COR-L47 (cell line): ENCODE measurements at regions not wholly inside any gene's neighbourhood (a gene's known extent, or its start where the extent isn't known, plus 50 kb on each side); places are given as distances from the start of the nearest gene placed in this dataset.

Experiments
- DNase-seq: peaks from one replicate; lab custom pipeline; 2025; lab: John Stamatoyannopoulos, UW

DNA sequence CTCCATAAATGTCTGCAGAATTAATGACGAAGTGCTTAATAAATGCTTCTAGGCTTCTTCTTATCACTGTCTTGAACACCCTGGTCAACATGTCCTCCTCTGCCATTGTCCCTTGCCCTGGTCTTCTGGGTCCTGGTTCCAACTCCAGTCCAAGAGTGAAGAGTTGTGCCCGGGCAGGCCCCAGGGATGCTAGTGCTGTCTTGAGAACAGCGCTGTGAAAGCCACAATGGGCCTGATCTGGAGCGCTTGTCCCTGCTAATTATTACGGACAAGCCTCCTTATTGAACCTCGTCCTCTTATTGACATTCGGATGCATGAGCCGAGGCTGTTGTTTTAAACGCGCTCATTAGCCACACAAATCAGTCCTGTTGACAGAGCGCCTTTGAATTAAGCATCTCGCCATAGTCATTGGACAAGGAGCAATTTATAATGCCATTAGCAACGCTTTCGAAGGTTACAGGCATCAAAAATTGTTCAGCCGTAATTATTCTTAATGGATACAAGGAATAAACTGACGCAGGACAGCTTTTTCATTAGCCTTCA lies 211.6 kb upstream of the POU3F1 start:
- no peak for DNase-seq

GRCh38 chr1:38257374-38257773 lies 210.8 kb upstream of the POU3F1 start:
- no peak for DNase-seq

DNA sequence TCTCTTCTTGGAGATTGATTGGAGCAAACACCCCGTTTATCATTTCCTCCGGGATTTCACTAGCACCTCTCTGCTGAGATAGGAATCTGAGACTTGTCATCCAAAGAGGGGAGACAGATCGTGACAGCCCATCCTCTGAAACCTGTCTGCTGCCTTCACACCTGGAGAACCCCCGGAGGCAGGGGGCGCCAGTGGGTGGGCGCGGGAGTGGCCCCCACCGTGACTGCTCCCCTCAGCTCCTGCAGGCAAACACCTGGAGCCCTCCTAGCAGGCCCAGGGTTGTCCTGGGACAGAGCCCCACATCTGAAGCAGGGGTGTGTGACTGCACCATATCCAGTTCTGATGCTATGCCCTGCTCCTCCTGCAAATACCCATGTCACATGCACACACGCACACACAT lies 209.5 kb upstream of the POU3F1 start:
- DNase-seq: no peak

- no peak for DNase-seq
Observed at GRCh38 chr1:38253314-38253713, 206.7 kb upstream of the POU3F1 start.

GRCh38 chr1:38250356-38250755 lies 203.8 kb upstream of the POU3F1 start:
- no peak for DNase-seq

DNA sequence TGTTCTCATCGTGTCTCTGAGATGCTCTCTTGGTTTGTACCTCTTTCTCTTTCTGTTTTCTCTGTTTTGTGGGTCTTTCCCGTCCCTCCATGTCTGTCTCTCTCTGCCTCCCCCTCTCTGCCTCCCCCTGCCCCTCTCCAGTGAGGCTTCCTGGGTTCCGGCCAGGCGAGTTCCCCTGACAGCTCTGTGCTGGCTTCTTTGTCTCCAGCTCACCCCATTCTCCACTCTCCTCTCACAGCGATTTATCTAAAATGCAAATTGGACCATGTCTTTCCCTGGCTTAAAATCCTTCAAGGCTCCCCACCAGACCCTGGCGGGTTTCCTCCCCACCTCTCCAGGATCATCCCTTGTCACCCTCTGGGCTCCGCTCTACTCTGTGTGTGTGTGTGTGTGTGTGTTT lies 202.4 kb upstream of the POU3F1 start:
- no peak for DNase-seq

GRCh38 chr1:38246955-38247952 lies 200.7 kb upstream of the POU3F1 start:
- DNase-seq: no peak

DNA sequence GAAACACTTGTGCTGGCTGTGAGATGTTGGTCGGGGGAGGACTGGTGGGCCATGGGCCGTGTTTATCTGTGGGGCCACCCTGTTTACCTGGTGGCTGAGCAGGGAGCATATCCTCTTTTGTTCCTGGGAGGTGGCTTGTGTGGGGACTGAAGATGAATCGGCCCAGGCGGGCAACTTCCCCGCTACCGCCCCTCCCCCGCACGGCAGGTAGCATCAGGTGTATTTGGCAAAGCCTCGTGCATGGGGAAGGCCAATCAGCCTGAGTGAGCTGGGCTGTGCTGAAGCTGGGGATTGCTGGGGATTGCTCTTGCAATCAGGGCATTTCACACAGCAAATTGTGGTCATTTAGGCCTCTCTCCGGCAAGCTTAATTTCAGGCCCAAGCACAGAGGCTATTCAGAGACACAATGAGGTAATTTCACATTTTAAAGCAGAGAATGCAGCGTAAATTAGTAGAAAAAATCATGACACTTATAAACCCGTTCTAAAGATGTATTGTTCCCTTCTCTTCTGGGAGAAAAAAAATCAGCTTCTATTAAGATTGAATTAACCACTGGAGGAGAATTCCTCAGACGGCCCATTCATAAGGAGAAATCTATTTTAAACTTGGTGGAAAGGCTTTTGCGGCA lies 197.7 kb upstream of the POU3F1 start:
- DNase-seq: no peak

DNA sequence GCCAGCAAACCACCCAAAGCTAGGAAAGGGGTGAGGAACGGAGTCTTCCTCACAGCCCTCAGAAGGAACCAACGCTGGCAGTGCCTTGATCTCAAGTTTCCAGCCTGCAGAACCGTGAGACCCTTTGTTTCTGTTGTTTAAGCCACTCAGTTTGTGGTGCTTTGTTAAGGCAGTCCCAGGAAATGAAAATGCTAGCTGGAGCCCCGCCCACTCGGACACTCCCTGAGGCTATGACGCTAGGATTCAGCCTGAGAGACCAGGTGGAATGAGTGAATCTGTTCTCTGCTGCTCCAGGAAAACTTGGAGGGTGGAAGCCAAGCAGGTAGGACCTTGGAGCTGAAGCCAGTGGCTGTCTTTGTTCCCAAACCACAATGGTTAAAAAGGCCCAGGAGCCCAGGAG lies 196.5 kb upstream of the POU3F1 start:
- DNase-seq: no peak

DNA sequence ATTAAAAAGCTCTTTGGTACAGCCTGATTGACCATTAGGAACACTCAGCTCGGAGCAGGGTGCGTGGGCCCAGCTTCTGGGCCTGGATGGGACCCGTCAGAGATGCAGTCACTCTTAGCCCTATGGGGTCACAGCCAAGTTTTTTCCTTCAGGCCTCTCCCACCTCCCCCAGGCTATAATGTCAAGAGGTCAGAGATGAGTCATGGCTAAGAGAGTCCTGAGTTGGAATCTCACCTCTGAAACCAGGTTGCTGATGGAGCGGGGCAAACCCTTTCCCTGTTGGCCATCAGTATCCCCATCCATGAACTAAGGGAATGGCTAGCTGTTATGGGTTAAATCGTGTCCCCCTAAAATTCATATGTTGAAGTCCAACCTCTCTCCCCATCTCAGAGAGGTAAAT lies 195.9 kb upstream of the POU3F1 start:
- DNase-seq: no peak

DNA sequence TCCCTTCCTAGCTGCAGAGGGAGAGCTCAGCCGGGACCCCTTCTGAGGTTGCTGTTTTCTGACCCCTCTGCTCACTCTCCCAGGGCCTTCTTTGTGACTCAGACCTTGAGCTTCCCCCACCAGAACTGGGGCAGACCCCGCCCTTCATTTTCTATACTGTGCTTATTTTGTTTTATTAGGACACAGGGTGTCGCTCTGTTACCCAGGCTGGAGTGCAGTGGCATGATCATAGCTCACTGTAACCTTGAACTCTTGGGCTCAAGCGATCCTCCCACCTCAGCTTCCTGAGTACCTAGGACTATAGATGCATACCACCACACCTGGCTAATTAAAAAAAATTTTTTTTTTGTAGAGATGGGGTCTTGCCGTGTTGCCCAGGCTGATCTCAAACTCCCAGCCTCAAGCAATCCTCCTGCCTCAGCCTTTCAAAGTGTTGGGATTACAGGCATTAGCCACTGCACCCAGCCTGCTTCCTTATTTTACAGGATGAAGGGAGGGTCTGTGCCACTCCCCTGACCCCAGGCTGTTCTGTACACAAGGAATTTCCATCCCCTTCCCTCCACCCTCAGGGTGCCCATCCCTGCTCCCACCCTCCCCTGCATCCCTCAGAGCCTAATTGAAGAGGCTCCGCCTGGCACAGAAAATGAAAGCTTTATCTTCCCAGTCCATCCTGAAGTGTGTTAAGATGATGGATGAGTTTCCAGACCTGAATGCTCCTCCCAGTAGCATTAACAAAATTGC lies 195.2 kb upstream of the POU3F1 start:
- DNase-seq: no peak

DNA sequence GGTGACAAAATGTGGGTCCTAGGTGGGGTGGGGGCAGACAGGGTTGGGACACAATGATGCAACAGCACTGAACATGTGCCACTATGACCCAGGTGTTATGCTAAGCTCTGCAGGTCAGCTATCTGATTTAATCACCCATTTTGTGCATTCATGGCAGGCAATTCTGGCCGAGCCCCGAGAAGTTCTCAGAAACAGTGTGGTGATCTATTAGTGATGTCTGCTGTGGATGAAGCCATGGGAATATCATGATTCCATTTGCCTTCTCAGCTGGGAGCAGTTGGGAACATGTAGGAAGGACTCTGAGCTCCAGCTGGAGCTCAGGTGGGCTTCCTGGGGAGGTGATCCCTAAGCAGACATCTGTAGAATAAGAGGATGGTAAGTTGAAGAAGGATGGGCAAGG lies 194.0 kb upstream of the POU3F1 start:
- no peak for DNase-seq

GRCh38 chr1:38239258-38239835 lies 192.8 kb upstream of the POU3F1 start:
- DNase-seq: no peak

- DNase-seq: no peak
Observed at GRCh38 chr1:38238294-38238693, 191.7 kb upstream of the POU3F1 start.

- DNase-seq: no peak
Observed at GRCh38 chr1:38235705-38236104, 189.1 kb upstream of the POU3F1 start.

DNA sequence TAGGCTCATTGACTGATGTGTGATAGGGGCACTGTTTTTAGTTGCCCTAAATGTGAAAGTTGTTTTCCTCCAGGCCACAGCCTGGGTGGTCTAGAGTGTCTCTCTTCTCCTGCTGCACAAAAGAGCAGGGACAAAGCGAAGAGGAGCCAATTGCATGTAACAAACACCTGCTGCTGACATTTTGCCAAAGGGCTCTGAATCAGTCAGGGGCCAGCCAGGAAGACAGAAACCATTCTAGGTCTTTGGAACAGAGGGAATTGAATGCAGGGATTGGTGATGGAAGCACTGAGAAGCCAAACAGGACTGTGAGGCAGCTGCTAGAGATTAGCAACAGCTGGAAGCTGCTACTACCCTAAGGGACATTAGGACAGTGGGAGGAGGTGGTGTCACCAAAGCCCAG lies 185.3 kb upstream of the POU3F1 start:
- DNase-seq: no peak

GRCh38 chr1:38228718-38229117 lies 182.1 kb upstream of the POU3F1 start:
- no peak for DNase-seq

- DNase-seq: no peak
Observed at GRCh38 chr1:38225745-38226144, 179.2 kb upstream of the POU3F1 start.

DNA sequence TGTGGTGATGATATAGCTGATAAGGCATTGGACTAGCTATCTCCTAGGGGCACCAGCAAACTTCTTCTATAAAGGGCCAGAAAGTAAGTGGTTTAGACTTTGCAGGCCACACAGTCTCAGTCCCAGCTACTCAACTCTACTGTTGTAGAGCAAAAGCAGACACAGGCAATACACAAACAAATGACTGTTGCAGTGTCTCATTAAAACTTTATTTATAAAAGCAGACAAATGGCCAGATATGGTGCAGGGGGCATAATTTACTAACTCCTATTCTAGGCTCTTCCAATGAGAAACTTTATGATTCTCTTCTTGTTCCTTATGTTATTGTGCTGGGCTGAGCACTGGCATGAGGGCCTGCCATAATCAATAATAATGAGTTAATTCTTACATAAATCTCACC lies 176.8 kb upstream of the POU3F1 start:
- DNase-seq: no peak

GRCh38 chr1:38222891-38223290 lies 176.3 kb upstream of the POU3F1 start:
- DNase-seq: no peak

GRCh38 chr1:38221006-38221649 lies 174.5 kb upstream of the POU3F1 start:
- no peak for DNase-seq

GRCh38 chr1:38217316-38217715 lies 170.7 kb upstream of the POU3F1 start:
- no peak for DNase-seq
